ENCODE measurements at regions not wholly inside any gene's neighbourhood (a gene's known extent, or its start where the extent isn't known, plus 50 kb on each side); places are given as distances from the start of the nearest gene placed in this dataset.

- no peak for DNase-seq (ENCODE audit: low read depth)
- TF ChIP-seq, protein P1, sequence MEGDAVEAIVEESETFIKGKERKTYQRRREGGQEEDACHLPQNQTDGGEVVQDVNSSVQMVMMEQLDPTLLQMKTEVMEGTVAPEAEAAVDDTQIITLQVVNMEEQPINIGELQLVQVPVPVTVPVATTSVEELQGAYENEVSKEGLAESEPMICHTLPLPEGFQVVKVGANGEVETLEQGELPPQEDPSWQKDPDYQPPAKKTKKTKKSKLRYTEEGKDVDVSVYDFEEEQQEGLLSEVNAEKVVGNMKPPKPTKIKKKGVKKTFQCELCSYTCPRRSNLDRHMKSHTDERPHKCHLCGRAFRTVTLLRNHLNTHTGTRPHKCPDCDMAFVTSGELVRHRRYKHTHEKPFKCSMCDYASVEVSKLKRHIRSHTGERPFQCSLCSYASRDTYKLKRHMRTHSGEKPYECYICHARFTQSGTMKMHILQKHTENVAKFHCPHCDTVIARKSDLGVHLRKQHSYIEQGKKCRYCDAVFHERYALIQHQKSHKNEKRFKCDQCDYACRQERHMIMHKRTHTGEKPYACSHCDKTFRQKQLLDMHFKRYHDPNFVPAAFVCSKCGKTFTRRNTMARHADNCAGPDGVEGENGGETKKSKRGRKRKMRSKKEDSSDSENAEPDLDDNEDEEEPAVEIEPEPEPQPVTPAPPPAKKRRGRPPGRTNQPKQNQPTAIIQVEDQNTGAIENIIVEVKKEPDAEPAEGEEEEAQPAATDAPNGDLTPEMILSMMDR (conservative IDR thresholded peaks at IDR 0.05; ENCODE audit: control insufficient read depth, insufficient read depth, low read depth, low read length) = no peak
- no peak overlapping the region for H3K4me3 ChIP-seq (ENCODE audit: control insufficient read depth, low read depth, low read length)
Measured at GRCh38 chr10:10699427-10699826, 318.2 kb upstream of the CELF2 start.

DNA sequence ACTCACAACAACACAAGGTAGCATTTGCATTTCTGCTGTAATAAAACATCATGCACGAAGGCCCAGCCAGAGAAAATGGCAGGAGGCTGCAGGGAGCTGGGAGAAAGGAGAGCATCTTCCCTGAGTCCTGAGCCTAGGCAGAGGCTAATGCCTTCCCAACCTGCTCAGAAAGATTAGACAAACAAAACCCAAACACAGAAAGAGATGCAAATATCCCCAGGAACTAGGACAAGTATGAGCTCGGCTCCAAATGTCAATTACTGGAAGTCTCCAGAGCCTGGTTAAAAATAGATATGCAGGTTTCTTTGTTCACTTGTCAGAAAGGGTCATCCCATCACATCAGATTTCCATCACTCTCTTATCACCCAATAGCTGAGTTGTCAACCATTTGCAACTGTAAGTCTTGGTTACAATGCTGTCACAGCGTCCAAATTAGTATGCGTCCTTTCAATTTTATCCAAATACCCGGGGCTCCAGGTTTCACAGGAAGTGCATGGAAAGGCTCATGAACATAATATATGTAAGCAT, 316.5 kb upstream of the CELF2 start:
- TF ChIP-seq, protein P1 (conservative IDR thresholded peaks at IDR 0.05; ENCODE audit: control insufficient read depth, insufficient read depth, low read depth, low read length) = no peak
- no peak overlapping the region for H3K4me3 ChIP-seq (ENCODE audit: control insufficient read depth, low read depth, low read length)
- DNase-seq (ENCODE audit: low read depth) = no peak

DNA sequence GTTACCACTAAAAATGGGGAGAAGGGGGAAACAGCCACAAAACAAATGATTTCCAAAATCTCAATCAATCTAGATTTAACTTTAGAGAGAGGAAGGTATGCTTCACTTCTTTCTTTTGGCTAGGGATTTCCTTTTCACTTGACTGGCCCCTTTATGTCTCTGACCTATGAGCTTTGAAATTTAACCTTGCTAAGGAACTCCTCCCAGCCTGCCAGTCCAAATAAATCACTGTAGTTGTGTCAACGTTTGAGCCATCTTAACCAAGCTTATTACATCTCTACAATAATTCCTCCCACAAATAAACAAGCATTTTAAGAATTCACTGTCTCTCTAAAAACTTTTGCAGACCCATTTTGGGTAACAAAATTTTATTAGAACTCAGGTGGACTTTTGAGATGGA, 315.5 kb upstream of the CELF2 start:
- DNase-seq (ENCODE audit: low read depth) = no peak
- TF ChIP-seq, protein P1 (conservative IDR thresholded peaks at IDR 0.05; ENCODE audit: control insufficient read depth, insufficient read depth, low read depth, low read length) = no peak
- no peak overlapping the region for H3K4me3 ChIP-seq (ENCODE audit: control insufficient read depth, low read depth, low read length)

- TF ChIP-seq, protein P1 (conservative IDR thresholded peaks at IDR 0.05; ENCODE audit: control insufficient read depth, insufficient read depth, low read depth, low read length) = no peak
- DNase-seq (ENCODE audit: low read depth) = no peak
- H3K4me3 ChIP-seq (ENCODE audit: control insufficient read depth, low read depth, low read length) = no peak overlapping the region
Measured at GRCh38 chr10:10703382-10703781, 314.3 kb upstream of the CELF2 start.

DNA sequence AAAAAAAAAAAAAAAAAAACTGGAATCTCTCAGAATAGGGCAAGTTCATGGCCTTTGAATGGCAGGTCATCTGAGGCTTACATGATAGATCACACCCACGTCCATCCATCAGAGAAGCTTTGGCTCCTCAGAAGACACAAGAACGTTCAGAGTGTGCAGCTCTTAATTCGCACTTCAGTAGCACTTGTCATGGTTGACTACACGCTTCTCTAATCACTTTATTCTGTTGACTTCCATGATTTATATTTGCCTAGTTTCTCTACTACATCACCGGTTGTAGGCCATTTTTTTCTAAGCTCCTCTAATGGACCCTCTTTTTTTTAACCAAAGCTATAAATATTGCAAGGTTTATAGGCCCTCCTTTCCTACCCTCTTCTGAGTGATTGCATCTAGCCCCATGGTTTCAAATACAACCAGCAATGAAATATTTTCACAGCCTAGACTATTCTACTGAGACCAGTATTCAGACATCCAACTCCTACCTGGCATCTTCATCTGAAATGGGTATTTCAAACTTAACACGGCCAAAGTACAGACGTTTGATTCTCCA, 305.4 kb upstream of the CELF2 start:
- TF ChIP-seq, protein P1 (conservative IDR thresholded peaks at IDR 0.05; ENCODE audit: control insufficient read depth, insufficient read depth, low read depth, low read length) = no peak
- DNase-seq (ENCODE audit: low read depth) = no peak
- no peak overlapping the region for H3K4me3 ChIP-seq (ENCODE audit: control insufficient read depth, low read depth, low read length)

- no peak overlapping the region for H3K4me3 ChIP-seq (ENCODE audit: control insufficient read depth, low read depth, low read length)
- TF ChIP-seq, protein P1 (conservative IDR thresholded peaks at IDR 0.05; ENCODE audit: control insufficient read depth, insufficient read depth, low read depth, low read length) = no peak
- DNase-seq (ENCODE audit: low read depth) = no peak
Measured at GRCh38 chr10:10714327-10714726, 303.3 kb upstream of the CELF2 start.

DNA sequence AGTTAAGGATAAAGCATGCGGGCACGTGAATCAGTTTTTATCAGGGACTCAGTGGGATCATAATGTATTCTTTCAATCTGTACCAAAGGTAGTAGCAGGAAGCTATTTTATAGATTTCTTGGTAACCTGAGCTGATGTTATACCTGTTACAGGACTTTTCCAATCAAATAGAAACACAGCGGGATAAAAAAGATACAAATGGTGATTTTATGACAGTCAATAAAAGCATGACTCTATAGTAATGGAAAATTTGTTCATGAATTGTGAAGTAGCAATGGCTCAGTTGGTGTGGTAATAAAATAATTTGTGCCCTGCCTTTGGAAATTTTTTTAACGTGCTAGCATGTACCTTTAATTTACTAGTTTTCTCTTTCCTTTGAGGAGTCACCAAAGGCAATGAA, 300.7 kb upstream of the CELF2 start:
- no peak overlapping the region for H3K4me3 ChIP-seq (ENCODE audit: control insufficient read depth, low read depth, low read length)
- TF ChIP-seq, protein P1 (conservative IDR thresholded peaks at IDR 0.05; ENCODE audit: control insufficient read depth, insufficient read depth, low read depth, low read length) = no peak
- DNase-seq (ENCODE audit: low read depth) = no peak
